ENCODE measurements at regions not wholly inside any gene's neighbourhood (a gene's known extent, or its start where the extent isn't known, plus 50 kb on each side); places are given as distances from the start of the nearest gene placed in this dataset.
"Not testable (repeated sequence)": the region's sequence is repeated elsewhere in the genome, so short reads cannot be mapped to it uniquely, and the experiment has no call there.

GRCh38 chr3:166526881-166527280, 689.7 kb upstream of the BCHE start:
- no peak overlapping the region for H3K4me3 Mint-ChIP-seq
- peaks cover 4% of the 10 kb centered on the region for H3K27me3 Mint-ChIP-seq (ENCODE audit: low read depth)
- peaks cover 11% of the 10 kb centered on the region for H3K9me3 Mint-ChIP-seq
- no peak for TF ChIP-seq CTCF (IDR thresholded peaks at IDR 0.05; ENCODE audit: unreplicated experiment in 3 of 3)
- H3K27ac Mint-ChIP-seq, result no peak overlapping the region
- H3K36me3 Mint-ChIP-seq (ENCODE audit: low read depth), result no peaks in the 10 kb centered on the region
- no peaks in the 10 kb centered on the region for H3K4me1 Mint-ChIP-seq

GRCh38 chr3:166522017-166522416, 684.8 kb upstream of the BCHE start:
- Mint-ChIP-seq H3K4me1 (no peaks in the 10 kb centered on the region), H3K4me3 (no peak overlapping the region), H3K36me3 (ENCODE audit: low read depth) (no peaks in the 10 kb centered on the region), H3K27me3 (ENCODE audit: low read depth) (no peaks in the 10 kb centered on the region), H3K27ac (no peak overlapping the region), H3K9me3 (peaks cover 2% of the 10 kb centered on the region)
- TF ChIP-seq CTCF (IDR thresholded peaks at IDR 0.05; ENCODE audit: unreplicated experiment in 3 of 3), result no peak

GRCh38 chr3:166519443-166519842, 682.2 kb upstream of the BCHE start:
- no peak for TF ChIP-seq CTCF (IDR thresholded peaks at IDR 0.05; ENCODE audit: unreplicated experiment in 3 of 3)
- no peaks in the 10 kb centered on the region for H3K4me1 Mint-ChIP-seq
- H3K27me3 Mint-ChIP-seq (ENCODE audit: low read depth), result no peaks in the 10 kb centered on the region
- no peak overlapping the region for H3K4me3 Mint-ChIP-seq
- no peak overlapping the region for H3K27ac Mint-ChIP-seq
- no peaks in the 10 kb centered on the region for H3K36me3 Mint-ChIP-seq (ENCODE audit: low read depth)
- peaks cover 11% of the 10 kb centered on the region for H3K9me3 Mint-ChIP-seq

GRCh38 chr3:166518040-166518439, 680.8 kb upstream of the BCHE start:
- H3K9me3 Mint-ChIP-seq, result peaks cover 15% of the 10 kb centered on the region
- TF ChIP-seq CTCF (IDR thresholded peaks at IDR 0.05; ENCODE audit: unreplicated experiment in 3 of 3), result no peak
- H3K4me3 Mint-ChIP-seq, result no peak overlapping the region
- no peak overlapping the region for H3K27ac Mint-ChIP-seq
- H3K36me3 Mint-ChIP-seq (ENCODE audit: low read depth), result no peaks in the 10 kb centered on the region
- no peaks in the 10 kb centered on the region for H3K27me3 Mint-ChIP-seq (ENCODE audit: low read depth)
- H3K4me1 Mint-ChIP-seq, result no peaks in the 10 kb centered on the region

- H3K4me3 Mint-ChIP-seq, result no peak overlapping the region
These were observed 673.2 kb upstream of the BCHE start for GRCh38 chr3:166510382-166510781.

GRCh38 chr3:166500420-166500819, 663.2 kb upstream of the BCHE start:
- H3K4me1 Mint-ChIP-seq; H3K4me3 Mint-ChIP-seq; H3K36me3 Mint-ChIP-seq (ENCODE audit: low read depth); H3K27ac Mint-ChIP-seq; H3K27me3 Mint-ChIP-seq (ENCODE audit: low read depth): not testable (repeated sequence)
- peaks cover 14% of the 10 kb centered on the region for H3K9me3 Mint-ChIP-seq

More at GRCh38 chr3:166510382-166510781, 673.2 kb upstream of the BCHE start:
- no peaks in the 10 kb centered on the region for H3K27me3 Mint-ChIP-seq (ENCODE audit: low read depth)
- no peaks in the 10 kb centered on the region for H3K36me3 Mint-ChIP-seq (ENCODE audit: low read depth)
- TF ChIP-seq CTCF (IDR thresholded peaks at IDR 0.05; ENCODE audit: unreplicated experiment in 3 of 3), result no peak
- no peak overlapping the region for H3K27ac Mint-ChIP-seq
- H3K4me1 Mint-ChIP-seq, result no peaks in the 10 kb centered on the region
- peaks cover 15% of the 10 kb centered on the region for H3K9me3 Mint-ChIP-seq

All from nephron (organoid).